ENCODE measurements at regions not wholly inside any gene's neighbourhood (a gene's known extent, or its start where the extent isn't known, plus 50 kb on each side); places are given as distances from the start of the nearest gene placed in this dataset.

GRCh38 chr2:143828763-143829537 is 691.0 kb downstream of the ZEB2 start:
- TF ChIP-seq FOXA1 (IDR thresholded peaks at IDR 0.05) (no peak), ATF3 (IDR thresholded peaks at IDR 0.05) (no peak), REST (IDR thresholded peaks at IDR 0.05) (no peak), HNF4G (IDR thresholded peaks at IDR 0.05) (no peak), NR2F2 (IDR thresholded peaks at IDR 0.05) (no peak), FOXA2 (IDR thresholded peaks at IDR 0.05) (no peak), HNF4A (conservative IDR thresholded peaks at IDR 0.05) (no peak), JUND (IDR thresholded peaks at IDR 0.05) (no peak), EGR1 (IDR thresholded peaks at IDR 0.05; ENCODE audit: low read depth in 2 of 2) (no peak), ZBTB33 (IDR thresholded peaks at IDR 0.05) (no peak), GABPA (IDR thresholded peaks at IDR 0.05 in 1 of 2, conservative IDR thresholded peaks at IDR 0.05 in 1 of 2) (no peak), CTCF (IDR thresholded peaks at IDR 0.05; ENCODE audit: low read depth, low read length, missing input control) (no peak), RAD21 (IDR thresholded peaks at IDR 0.05) (no peak), RXRA (IDR thresholded peaks at IDR 0.05) (no peak), SP1 (IDR thresholded peaks at IDR 0.05) (no peak), MAX (IDR thresholded peaks at IDR 0.05) (no peak), YY1 (IDR thresholded peaks at IDR 0.05) (no peak), TAF1 (conservative IDR thresholded peaks at IDR 0.05) (no peak)
- WGBS, result 68% methylated on average over 3 of the region's 3 CpGs
- no peak for DNase-seq (ENCODE audit: low spot score)
- Histone ChIP-seq H3K4me1 (ENCODE audit: control insufficient read depth in 4 of 4, insufficient read depth in 4 of 4, low read length in 3 of 4) (no peaks in the 10 kb centered on the region), H3K27ac (ENCODE audit: low read depth in 1 of 2, low read length in 2 of 2) (no peak overlapping the region), H3K9me3 (ENCODE audit: control insufficient read depth in 4 of 4, low read length in 3 of 4) (no peaks in the 10 kb centered on the region), H3K4me3 (ENCODE audit: low read depth in 1 of 3, low read length in 3 of 3) (no peak overlapping the region), H3K36me3 (ENCODE audit: control insufficient read depth in 4 of 4, insufficient read depth in 3 of 4, low read depth in 1 of 4, low read length in 3 of 4) (no peaks in the 10 kb centered on the region), H3K27me3 (ENCODE audit: control insufficient read depth in 4 of 4, insufficient read depth in 4 of 4, low read length in 3 of 4) (peaks cover 0 to 3% (median 0%) of the 10 kb centered on the region in 4 donors), H3K9ac (ENCODE audit: low read depth in 1 of 2, low read length in 2 of 2) (no peak overlapping the region)
